GM19025 (cell line): ENCODE measurements at regions not wholly inside any gene's neighbourhood (a gene's known extent, or its start where the extent isn't known, plus 50 kb on each side); places are given as distances from the start of the nearest gene placed in this dataset.

Experiments used
- ATAC-seq: cut with Tn5 transposase; IDR thresholded peaks from one replicate; pipeline ENCODE4 v1.9.1; 2021; ENCODE audit warnings: mild to moderate bottlenecking, low read depth, moderate library complexity; ENCODE audit not compliant: unreplicated experiment

GRCh38 chr12:116381240-116381743 lies 103.8 kb upstream of the MED13L start:
- no peak for ATAC-seq

- ATAC-seq = no peak
Measured at GRCh38 chr12:116381744-116382685, 104.5 kb upstream of the MED13L start.

- no peak for ATAC-seq
Measured at GRCh38 chr12:116382686-116383530, 105.4 kb upstream of the MED13L start.

GRCh38 chr12:116384175-116384574 lies 106.7 kb upstream of the MED13L start:
- ATAC-seq = no peak

- no peak for ATAC-seq
Measured at GRCh38 chr12:116384691-116385485, 107.4 kb upstream of the MED13L start.

GRCh38 chr12:116385486-116386217 lies 108.2 kb upstream of the MED13L start:
- no peak for ATAC-seq

- ATAC-seq = no peak
Measured at GRCh38 chr12:116389326-116389725, 111.8 kb upstream of the MED13L start.

- no peak for ATAC-seq
Measured at GRCh38 chr12:116389990-116390389, 112.5 kb upstream of the MED13L start.

- no peak for ATAC-seq
Measured at GRCh38 chr12:116390401-116391335, 113.2 kb upstream of the MED13L start.

GRCh38 chr12:116391501-116391900 lies 114.0 kb upstream of the MED13L start:
- ATAC-seq = no peak

- no peak for ATAC-seq
Measured at GRCh38 chr12:116392061-116392460, 114.6 kb upstream of the MED13L start.

GRCh38 chr12:116393255-116393654 lies 115.8 kb upstream of the MED13L start:
- ATAC-seq = no peak

GRCh38 chr12:116393859-116394650 lies 116.6 kb upstream of the MED13L start:
- no peak for ATAC-seq

GRCh38 chr12:116395396-116395795 lies 117.9 kb upstream of the MED13L start:
- ATAC-seq = no peak

GRCh38 chr12:116397148-116397547 lies 119.7 kb upstream of the MED13L start:
- no peak for ATAC-seq

- ATAC-seq = no peak
Measured at GRCh38 chr12:116398193-116398592, 120.7 kb upstream of the MED13L start.

GRCh38 chr12:116399055-116399454 lies 121.6 kb upstream of the MED13L start:
- no peak for ATAC-seq
